ENCODE measurements at regions not wholly inside any gene's neighbourhood (a gene's known extent, or its start where the extent isn't known, plus 50 kb on each side); places are given as distances from the start of the nearest gene placed in this dataset.
"Not testable (repeated sequence)": the region's sequence is repeated elsewhere in the genome, so short reads cannot be mapped to it uniquely, and the experiment has no call there.

DNA sequence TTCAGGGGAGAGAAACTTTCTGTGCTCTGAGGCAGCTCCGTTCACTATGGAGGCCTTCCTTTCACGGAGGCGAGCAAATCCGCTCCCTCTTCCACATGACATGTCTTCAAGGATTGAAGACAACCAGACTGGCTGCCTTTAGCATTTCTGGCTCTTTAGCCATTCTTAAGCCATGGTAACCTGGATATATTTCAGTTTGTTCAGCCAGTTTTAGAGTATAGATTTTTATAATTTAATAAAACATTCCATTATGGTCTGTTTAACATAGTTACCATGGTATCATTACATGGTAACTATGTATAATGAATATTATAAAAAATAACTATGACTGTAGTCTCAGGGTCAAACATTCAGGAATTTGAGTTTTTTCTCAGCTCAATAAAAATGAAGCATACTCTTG, 54.2 kb upstream of the NFIA start:
- no peak for DNase-seq (ENCODE audit: low read depth in 4 of 4, low spot score in 3 of 4)

DNA sequence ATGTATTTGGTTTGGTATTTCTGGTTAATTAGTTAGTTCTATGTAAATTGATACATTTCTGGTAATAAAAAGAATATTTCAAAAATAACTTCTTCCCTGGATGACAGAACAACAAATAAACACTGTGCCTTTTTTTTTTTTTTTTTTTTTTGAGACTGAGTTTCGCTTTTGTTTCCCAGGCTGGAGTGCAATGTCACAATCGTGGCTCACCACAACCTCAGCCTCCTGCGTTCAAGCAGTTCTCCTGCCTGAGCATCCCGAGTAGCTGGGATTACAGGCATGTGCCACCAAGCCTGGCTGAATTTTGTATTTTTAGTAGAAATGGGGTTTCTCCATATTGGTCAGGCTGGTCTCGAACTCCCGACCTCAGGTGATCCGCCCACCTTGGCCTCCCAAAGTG, 64.3 kb upstream of the NFIA start:
- DNase-seq (ENCODE audit: low read depth in 4 of 4, low spot score in 3 of 4), result not testable (repeated sequence)

DNA sequence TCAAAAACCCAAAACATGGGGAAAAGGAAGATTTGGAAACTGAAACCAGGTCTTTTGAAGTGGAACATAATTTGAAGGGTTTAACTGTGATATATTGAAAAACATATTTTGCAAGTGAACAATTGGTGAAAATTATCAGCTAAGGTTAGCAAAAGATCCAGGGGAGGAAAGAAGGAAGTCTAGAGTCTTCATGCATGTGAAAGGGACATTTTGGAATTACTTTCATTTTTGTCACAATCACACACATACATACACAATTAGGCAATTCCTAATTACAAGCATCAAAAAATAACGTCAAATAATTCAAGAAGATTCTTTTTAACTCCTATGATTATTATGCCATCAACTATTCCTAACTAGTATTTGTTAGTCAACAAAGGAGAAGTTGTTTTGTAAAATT, 64.7 kb upstream of the NFIA start:
- no peak for DNase-seq (ENCODE audit: low read depth in 4 of 4, low spot score in 3 of 4)

DNA sequence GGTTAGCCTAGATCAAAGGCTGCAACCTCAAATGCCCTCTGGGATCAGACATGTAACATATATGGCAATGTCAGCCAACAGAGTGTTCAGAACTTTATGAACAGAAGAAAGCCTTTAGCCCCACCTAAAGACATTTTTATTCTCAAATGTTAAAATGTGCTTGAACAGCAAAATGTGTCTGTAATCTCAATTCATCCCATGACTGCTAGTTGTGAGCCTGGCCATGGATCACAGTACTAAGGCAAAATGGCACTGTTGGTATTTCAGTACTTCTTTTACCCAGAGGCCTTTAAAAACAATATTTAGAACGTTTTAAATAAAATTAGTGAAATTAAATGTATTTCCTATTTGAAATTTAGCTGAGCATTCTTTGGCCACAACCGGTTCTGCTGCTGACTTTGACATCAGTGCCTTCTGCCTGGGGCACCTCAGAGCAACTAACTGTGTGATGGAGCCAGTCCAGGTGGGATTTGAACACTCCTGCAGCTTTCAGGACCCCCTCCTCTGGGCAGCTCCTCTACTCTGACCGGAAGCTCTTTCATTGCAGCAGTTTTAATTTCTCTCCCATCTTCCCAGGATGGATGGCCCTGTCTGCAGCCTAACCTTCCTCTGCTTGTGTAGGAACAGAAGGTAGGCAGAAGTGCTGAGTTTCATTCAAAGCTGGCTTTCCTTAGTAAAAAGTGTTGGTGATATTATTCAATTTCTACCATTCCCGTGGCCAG, 68.3 kb upstream of the NFIA start:
- DNase-seq (ENCODE audit: low read depth in 4 of 4, low spot score in 3 of 4), result no peak

DNA sequence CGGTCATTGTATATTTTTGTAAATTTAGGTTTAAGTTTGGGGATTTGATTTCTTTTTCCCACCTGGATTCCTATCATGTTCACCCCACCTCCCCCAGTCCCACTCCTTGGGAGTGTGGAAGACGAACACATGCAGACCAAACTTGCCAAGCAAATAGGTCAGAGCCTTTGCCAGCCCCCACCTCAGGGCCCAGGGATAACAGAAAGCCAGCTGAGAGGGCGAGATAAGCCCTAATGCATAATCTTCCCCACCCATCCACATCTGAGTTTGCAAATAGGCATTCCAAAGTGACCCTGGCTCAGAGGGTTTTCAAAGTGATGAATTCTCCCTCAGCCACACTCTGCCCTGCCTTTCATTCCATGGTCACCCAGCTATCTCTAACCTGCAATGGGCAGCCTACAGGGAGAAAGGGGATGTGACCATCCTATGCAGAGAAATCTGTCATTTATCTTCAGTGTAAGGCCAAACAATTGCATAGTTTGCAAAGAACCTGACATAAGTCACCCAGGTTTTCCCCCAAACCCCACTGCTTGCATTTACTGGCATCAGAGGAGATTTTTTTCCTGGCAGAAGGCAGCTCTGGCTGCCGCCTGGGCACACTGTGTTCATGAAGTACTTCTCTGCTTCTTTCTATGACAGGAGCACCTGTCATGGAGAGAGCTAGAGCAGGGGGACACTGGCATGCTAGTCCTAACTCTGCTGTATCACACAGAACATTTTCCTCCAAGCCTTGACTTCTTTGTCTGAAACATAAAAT, 69.0 kb upstream of the NFIA start:
- no peak for DNase-seq (ENCODE audit: low read depth in 4 of 4, low spot score in 3 of 4)

DNA sequence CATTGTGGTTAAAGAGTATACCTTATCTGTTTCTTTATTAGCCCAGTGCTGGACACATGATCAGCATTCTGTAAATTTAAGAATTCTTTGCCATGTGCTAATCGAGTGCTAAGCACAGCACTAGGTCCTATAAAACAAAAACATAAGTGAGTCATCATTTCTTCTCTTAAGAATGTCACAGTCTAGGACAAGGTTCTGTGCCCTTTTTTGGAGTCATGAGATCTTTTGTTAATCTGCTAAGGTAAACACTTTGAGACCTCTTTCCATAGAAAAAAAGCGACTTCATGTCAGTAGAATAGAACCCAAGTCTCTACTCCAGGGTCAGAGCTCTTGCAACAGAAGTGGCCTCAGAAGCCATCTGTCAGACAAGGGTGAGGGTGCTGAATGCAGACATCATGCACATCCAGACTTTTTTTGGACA, 70.0 kb upstream of the NFIA start:
- DNase-seq (ENCODE audit: low read depth in 4 of 4, low spot score in 3 of 4), result no peak

DNA sequence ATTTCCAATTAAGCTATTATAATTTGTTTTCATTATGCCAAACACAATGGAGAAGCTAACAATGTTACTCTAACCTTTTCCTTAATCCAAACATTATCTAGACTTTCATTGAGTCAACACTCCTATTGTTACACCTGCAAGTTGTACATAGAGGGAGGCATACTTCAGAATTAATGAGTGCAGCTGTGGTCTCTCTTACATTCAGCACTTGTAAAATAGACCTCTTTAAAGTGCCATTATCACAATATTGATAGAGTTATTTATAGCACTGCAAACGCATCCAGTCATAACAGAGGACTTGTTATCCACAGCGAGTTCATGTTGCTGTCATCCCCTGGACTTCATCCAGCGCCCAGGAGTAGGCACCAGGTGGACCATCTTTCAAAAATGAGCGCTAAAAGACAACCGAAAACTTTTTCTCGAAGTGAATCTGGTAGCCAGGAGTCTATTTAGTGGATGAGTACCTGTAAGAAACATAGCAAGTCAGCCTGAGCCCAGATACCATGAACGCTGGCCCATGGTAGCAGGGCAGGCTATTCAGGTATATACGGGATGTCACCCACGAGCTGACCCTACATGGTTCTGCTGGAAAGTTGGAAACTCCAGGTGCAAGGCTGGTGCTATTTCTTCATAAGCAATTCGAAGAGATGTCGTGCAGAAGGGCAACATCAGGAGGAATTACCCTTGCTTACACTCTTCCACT, 70.6 kb upstream of the NFIA start:
- DNase-seq (ENCODE audit: low read depth in 4 of 4, low spot score in 3 of 4), result no peak

DNA sequence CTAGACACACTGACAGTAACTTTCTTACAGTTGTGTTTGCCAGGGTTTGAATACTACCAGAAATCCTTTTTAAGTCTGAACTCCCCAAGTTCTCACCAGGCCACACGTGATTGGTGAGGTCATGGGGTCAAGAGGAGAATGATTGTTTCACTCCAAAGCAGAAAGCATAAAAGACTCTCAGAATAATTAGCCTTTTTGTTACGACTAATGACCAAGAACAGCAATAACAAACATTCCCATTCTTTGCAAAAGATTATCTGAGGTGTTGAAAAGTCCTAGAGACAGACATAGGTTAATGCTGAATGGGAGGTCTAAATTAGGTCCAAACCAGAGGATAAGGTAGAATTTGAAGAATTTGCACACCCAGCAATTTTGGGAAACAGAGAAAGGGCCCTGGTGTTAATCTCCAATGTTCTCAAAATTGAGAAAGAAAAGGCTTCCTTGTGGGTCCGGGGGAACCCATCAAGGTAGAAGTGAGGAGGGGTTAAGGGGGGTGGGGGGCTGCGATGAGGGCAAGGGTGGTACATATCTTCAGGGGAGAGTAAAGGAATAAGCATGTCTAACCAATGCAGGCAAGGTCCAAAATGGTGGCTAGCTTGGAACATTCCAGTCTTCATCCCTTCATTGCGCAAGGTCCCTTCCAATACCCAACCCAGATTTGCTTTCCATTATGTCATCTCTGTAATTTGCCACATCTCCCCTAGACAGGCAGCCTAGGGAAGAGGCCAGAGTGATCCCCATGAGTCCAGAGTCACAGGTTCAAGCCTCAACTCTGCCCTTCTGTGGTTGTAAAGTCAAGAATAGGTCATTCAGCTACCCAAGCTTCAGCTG, 74.6 kb upstream of the NFIA start:
- no peak for DNase-seq (ENCODE audit: low read depth in 4 of 4, low spot score in 3 of 4)

DNA sequence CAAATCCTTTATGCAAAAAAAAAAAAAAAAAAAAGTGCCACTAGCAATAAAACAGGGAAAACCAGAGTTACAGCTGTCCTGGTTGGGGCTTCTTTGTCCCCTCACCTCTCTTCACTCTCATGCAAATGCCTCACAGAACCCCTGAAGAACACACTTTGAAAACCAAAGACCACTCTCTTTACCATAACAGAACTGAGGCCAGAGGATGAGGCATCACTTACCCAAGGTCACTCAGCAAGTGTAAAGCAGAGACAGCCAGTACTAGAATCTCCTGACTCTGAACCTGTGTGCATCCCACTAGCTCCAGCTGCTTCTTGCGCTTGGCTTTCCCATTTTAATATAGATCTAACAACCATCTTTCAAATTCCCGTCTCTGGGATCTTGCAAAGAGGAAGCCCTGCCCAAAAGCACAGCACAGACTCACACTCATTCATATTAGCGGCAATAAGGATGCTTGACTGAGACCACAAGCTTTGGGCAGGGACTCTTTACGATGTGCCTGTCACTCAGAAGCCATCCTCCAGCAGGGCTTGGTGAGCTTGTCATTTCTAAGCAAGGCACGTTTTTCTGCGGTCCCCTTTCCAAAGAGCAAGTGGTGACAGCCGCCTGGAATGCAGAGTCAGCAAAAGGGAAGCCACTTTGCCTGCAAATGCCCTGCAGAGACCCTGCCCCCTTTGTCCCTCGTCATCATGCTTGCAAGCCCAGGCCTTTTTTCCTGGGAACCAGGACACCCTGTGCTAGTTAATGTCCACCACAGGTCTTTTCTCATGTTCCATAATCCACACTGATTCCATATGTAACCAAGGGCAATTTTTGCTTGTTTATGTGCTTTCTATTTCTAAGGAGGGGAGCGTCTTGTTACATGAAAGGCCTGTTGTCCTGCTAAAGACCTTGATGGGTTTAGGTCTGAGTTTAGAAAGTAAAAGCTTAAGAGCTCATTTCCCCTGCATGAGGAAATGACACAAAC, 76.5 kb upstream of the NFIA start:
- no peak for DNase-seq (ENCODE audit: low read depth in 4 of 4, low spot score in 3 of 4)

DNA sequence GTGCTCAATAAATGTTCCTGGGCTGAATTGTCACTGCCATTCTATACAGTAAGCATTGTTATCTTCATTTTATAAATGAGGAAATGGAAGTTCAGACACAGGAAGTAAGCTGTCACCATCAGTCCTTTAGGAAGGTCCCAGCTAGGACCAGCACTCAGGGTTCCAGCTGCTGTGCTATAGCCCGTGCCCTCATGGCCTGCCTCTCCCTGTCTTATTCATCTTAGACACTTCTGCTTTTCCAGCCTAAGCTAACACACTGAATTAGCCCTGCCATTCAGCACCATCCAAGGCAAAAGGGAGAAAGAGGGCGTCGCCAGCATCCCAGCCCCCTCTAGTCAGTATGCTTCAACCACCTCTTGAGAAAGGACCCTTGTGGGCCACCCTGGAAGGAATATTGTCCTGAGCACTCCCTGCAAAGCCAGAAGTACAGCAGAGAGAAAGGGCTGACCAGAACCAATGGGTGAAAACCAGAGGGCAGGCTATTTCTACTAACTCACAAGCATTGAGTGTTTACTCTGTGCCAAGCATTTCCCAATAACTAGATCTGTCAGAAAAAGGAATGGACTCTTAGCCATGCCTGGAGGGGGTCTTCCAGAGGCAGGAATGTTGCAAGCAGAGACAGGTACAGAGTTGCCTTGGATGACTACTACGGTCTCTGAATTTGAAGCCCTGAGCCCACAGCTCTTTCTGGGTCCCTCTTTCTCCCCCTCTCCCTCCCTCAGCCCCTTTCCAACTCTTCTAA, 77.9 kb upstream of the NFIA start:
- DNase-seq (ENCODE audit: low read depth in 4 of 4, low spot score in 3 of 4), result no peak

DNA sequence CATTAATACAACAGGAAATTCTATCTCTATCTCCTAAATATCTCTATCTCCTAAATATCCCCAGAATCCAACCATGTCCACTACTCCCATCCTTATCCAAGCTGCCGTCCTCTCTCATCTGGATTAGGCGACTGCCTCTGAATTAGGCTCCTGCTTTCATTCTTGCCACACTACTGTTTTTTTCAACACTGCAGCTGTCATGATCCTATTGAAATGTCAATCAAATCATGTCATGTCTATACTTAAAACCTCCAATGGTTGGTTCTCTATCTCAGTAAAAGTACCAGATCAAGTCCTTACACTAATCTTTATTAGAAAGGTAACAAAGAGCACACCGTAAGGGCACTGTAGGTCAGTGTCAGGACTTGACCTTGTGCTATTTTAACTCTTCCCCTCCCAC, 82.0 kb upstream of the NFIA start:
- DNase-seq (ENCODE audit: low read depth in 4 of 4, low spot score in 3 of 4), result no peak

DNA sequence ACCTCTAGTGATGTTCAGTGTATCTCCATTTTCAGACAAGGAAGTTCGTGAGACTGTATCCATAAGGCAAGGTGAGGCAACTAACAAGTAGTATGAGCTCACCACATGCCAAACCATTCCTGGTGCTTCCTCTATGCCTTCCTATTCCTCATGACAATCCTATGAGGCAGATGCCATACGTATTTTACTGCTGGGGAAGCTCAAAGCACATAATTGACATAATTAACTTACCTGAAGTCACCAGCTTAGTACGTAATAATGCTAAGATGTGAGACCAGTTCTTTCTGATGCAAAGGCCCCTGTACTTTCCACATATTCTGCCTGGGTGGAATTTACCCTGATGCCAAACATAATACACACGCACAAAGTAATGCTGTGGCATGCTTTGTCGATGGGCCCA, 83.6 kb upstream of the NFIA start:
- no peak for DNase-seq (ENCODE audit: low read depth in 4 of 4, low spot score in 3 of 4)

DNA sequence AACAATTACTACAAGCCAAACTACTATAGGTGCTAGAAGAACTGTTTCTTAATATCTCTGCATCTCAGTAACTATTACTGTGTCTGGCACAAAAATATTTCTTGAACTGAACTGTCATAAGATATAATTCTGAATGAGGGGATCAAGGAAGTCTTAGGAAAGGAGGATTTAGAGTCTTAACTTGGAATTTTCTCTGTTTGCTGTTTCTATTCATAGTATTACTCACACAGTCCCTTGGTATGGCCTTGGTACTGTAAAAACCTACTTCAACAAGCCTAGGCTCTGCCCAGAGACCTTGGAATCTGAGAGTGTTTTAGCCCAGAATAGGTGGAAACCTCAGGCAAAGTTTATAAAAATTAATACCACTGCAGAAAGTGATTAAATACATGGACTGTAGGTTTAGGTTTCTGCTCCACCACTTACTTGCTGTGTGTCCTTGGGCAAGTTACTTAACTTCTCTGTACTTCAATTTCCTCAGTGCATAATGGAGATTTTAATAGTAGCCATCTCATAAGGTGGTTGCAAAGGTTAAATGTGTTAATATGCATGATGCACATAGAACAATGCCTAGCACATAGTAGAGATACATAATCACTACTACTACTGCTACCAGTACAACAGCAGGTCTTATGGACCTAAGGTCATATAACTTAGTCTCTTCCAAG, 87.4 kb upstream of the NFIA start:
- no peak for DNase-seq (ENCODE audit: low read depth in 4 of 4, low spot score in 3 of 4)

DNA sequence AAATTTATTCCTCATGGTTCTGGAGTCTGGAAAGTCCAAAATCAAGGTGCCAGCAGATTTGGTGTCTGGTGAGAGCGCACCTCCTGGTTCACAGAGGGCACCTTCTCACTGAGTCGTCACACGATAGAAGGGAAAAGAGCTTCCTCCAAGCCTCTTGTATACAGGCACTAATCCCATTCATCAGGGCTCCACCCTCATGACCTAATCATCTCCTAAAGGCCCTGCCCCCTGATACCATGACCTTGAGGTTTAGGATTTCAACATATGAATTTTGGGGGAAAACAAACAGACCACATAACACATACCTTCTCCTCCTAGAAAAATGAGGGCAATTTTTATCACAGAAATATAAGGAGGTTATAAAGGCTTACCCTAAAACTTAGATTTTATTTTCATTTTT, 88.0 kb upstream of the NFIA start:
- no peak for DNase-seq (ENCODE audit: low read depth in 4 of 4, low spot score in 3 of 4)

DNA sequence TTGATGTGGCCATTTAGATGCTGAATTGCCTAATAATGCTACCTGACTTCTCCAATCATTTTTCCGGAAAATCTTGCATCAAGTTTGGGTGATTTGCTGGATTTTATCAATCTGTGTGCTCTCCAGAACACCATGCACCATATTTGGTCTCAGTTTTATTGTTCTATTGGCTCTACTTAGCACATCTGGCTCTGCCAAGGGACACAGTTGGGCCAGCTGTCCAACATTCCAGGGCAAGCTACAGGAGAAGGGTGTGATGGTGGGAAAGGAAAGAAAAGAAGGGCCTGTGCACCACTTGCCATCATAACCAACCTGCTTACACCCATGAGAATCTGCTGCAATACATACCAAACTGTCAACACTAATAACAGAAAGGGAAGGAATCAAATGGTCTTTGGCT, 90.2 kb upstream of the NFIA start:
- DNase-seq (ENCODE audit: low read depth in 4 of 4, low spot score in 3 of 4), result no peak

DNA sequence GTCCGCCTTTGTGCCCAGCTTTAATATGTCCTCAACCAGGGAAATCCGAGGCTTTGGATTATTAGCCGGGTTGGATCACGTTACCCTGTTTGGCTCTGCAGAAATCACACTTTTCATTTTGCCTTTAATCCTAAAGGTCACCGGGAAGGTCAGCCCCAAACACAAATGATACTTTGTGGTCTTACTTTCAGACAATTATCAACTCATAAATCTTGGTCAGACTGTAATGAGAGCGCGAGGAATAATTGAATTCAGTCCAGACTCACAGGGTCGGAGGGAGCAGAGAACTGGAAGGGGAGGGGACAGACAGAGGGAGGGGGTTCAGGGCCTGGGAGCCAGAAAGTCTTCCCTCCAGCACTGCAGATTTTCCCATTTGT, 91.7 kb upstream of the NFIA start:
- no peak for DNase-seq (ENCODE audit: low read depth in 4 of 4, low spot score in 3 of 4)

DNA sequence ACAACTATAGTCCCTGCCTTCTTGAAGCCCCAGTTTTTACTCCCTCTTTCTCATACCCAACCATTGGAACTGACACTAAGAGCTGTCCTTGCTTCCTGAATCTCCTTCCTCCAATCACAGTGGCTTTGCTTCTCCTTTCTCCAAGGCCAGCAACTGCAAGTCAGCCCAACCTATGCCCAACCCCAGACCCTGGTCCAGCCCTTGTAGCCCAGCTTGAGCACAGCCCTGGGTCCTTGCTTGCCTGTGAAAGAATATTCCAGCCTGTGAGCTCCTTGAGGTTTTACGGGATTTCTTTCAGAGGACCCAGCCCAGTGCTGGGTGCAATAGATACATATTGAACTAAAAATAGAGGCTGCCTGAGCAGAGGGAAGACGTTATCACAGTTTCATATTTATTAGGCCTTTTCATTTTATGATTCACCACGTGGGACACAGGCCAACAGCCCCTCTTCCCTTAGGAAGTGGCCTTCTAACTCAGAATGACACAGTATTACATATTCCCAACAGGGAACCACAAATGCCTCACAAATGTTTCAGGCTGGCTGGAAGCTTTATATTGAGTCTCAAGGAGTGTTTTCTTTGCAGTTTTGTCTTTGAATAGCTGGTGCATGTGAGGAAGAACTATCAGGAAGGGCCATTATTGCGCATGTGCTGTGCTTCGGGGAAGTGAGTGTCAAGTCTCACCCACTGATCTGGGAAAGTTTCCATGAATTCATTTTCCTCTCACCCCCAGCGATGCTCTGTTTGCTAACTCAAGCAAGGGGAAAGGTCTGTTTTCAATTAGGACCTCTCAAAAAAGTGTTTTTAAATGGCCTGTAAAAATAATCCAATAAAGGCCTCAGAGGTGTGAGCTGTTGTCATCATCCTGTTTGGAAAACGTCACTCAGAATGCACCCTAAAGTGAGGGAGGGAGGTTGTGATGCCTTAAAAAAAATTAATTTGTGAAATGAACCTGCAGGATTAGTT, 92.3 kb upstream of the NFIA start:
- DNase-seq (ENCODE audit: low read depth in 4 of 4, low spot score in 3 of 4), result no peak

DNA sequence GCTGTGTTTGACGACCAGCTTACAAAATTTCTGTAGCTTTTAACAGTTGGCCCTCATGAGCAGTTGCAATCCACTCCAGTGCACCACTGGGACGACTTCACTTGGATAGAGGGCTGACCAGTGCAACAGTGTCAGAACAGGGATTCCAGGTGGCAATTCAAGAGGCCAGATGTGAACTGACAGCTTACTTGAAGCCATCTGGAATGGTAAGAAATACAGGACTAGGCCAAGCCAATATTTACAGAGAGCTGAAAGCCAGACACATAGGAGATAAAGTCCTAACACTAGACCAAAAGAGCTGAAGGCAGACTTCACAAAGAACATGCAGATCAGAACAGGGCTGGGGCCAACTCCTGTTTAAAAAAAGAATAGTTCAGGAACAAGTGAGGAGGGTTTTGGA, 93.5 kb upstream of the NFIA start:
- DNase-seq (ENCODE audit: low read depth in 4 of 4, low spot score in 3 of 4), result no peak

Data from left renal pelvis (tissue), 4 donors.